Calu3 (cell line): ENCODE measurements at regions not wholly inside any gene's neighbourhood (a gene's known extent, or its start where the extent isn't known, plus 50 kb on each side); places are given as distances from the start of the nearest gene placed in this dataset.

Experiments
- BruUV-seq: library from RNA; stranded (reverse); fragments of 400-500 nt; replicated peaks from 2 replicates; lab custom pipeline; 2021; lab: Mats Ljungman, UMichigan
- CTCF ChIA-PET: fragments of 300-600 bp; sonication (Branson Sonifier 250); formaldehyde crosslinking; loops from one replicate; lab custom pipeline; 2022; ENCODE audit warnings: antibody characterized with exemption; lab: Charles Lee
- DNase-seq: peaks from one replicate; pipeline ENCODE4 v3.0.0; 2022
- H3K27ac Mint-ChIP-seq: one replicate; pipeline ENCODE4 v1.8.0; 2022; ENCODE audit warnings: mixed read lengths; ENCODE audit not compliant: unreplicated experiment
- H3K27me3 Mint-ChIP-seq: one replicate; pipeline ENCODE4 v1.8.0; 2022; ENCODE audit warnings: mixed read lengths; ENCODE audit not compliant: unreplicated experiment
- H3K36me3 Mint-ChIP-seq: one replicate; pipeline ENCODE4 v1.8.0; 2022; ENCODE audit warnings: mild to moderate bottlenecking, moderate library complexity, mixed read lengths; ENCODE audit not compliant: insufficient read depth, unreplicated experiment
- H3K4me1 Mint-ChIP-seq: one replicate; pipeline ENCODE4 v1.8.0; 2022; ENCODE audit warnings: mild to moderate bottlenecking, low read depth, mixed read lengths; ENCODE audit not compliant: unreplicated experiment
- H3K4me3 Mint-ChIP-seq: one replicate; pipeline ENCODE4 v1.8.0; 2022; ENCODE audit warnings: mild to moderate bottlenecking, low read depth, moderate library complexity, mixed read lengths; ENCODE audit not compliant: unreplicated experiment
- H3K9me3 Mint-ChIP-seq: one replicate; pipeline ENCODE4 v1.8.0; 2022; ENCODE audit warnings: low read depth, mixed read lengths; ENCODE audit not compliant: unreplicated experiment
- CTCF ChIP-seq: fragments of 200-600 bp; IDR thresholded peaks from one replicate; pipeline ENCODE4 v1.8.0; 2022; ENCODE audit warnings: antibody characterized with exemption; ENCODE audit not compliant: unreplicated experiment
- intact Hi-C: fragments of 100-400 bp; cut with micrococcal nuclease; formaldehyde crosslinking; loops from one replicate; pipeline ENCODE4 v1.10.0; 2022; ENCODE audit not compliant: unreplicated experiment

- H3K9me3 Mint-ChIP-seq: peaks cover 19% of the 10 kb centered on the region
- intact Hi-C loops: no loop called here
- H3K4me1 Mint-ChIP-seq: no peaks in the 10 kb centered on the region
- H3K36me3 Mint-ChIP-seq: no peaks in the 10 kb centered on the region
- DNase-seq: no peak
- H3K27ac Mint-ChIP-seq: no peak overlapping the region
- no peak overlapping the region for H3K4me3 Mint-ChIP-seq
- TF ChIP-seq CTCF: no peak
- CTCF ChIA-PET: no interaction called here
- H3K27me3 Mint-ChIP-seq: no peaks in the 10 kb centered on the region
- BruUV-seq: no TSS peak
Measured at GRCh38 chr22:34356481-34356880, 436.2 kb upstream of the LARGE1 start.

GRCh38 chr22:34370711-34371110, 450.4 kb upstream of the LARGE1 start:
- TF ChIP-seq CTCF: no peak
- no peaks in the 10 kb centered on the region for H3K36me3 Mint-ChIP-seq
- BruUV-seq: no TSS peak
- no peak for DNase-seq
- H3K4me1 Mint-ChIP-seq: no peaks in the 10 kb centered on the region
- no peak overlapping the region for H3K4me3 Mint-ChIP-seq
- peaks cover 20% of the 10 kb centered on the region for H3K9me3 Mint-ChIP-seq
- H3K27ac Mint-ChIP-seq: no peak overlapping the region
- H3K27me3 Mint-ChIP-seq: no peaks in the 10 kb centered on the region
- intact Hi-C loops: no loop called here
- CTCF ChIA-PET: no interaction called here

- CTCF ChIA-PET: no interaction called here
- intact Hi-C loops: no loop called here
- H3K9me3 Mint-ChIP-seq: peaks cover 21% of the 10 kb centered on the region
- BruUV-seq: no TSS peak
- no peaks in the 10 kb centered on the region for H3K36me3 Mint-ChIP-seq
- DNase-seq: no peak
- no peak overlapping the region for H3K27ac Mint-ChIP-seq
- no peaks in the 10 kb centered on the region for H3K4me1 Mint-ChIP-seq
- no peak for TF ChIP-seq CTCF
- no peaks in the 10 kb centered on the region for H3K27me3 Mint-ChIP-seq
- H3K4me3 Mint-ChIP-seq: no peak overlapping the region
Measured at GRCh38 chr22:34379825-34380224, 459.5 kb upstream of the LARGE1 start.

- no peak for DNase-seq
- CTCF ChIA-PET: no interaction called here
- H3K27ac Mint-ChIP-seq: no peak overlapping the region
- peaks cover 19% of the 10 kb centered on the region for H3K9me3 Mint-ChIP-seq
- no TSS peak for BruUV-seq
- H3K4me1 Mint-ChIP-seq: no peaks in the 10 kb centered on the region
- no peaks in the 10 kb centered on the region for H3K36me3 Mint-ChIP-seq
- TF ChIP-seq CTCF: no peak
- H3K27me3 Mint-ChIP-seq: no peaks in the 10 kb centered on the region
- intact Hi-C loops: no loop called here
- no peak overlapping the region for H3K4me3 Mint-ChIP-seq
Measured at GRCh38 chr22:34380532-34380931, 460.3 kb upstream of the LARGE1 start.
